CD4-positive, alpha-beta T cell treated with Interleukin-2 at 100 ng/mL for 4 hours (primary cell): ENCODE measurements at regions not wholly inside any gene's neighbourhood (a gene's known extent, or its start where the extent isn't known, plus 50 kb on each side); places are given as distances from the start of the nearest gene placed in this dataset.

Experiments used
- DNase-seq: peaks from one replicate; pipeline ENCODE4 v3.0.0-alpha.2; 2020; ENCODE audit warnings: low spot score

DNA sequence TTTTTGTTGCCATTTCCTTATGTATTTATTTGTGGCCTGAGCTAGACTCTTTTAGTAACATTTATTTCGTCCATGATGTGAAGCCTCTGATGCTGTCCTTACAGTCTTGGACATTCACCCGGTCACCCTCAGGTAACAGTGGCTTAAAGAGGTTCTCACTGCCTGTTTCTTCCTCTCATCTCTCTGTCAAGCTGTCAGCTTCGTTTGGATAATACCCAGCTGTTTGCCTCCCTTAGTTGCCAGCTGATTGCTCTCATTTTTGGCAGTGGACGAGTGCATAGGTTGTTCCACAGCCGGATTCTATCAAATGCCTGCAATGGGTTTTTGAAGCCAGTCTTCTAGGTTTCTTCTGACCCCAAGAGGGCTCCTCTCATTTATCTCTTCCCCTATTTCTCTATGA is 427.7 kb downstream of the MED10 start:
- no peak for DNase-seq

GRCh38 chr5:5941486-5941885 is 436.9 kb downstream of the MED10 start:
- DNase-seq, result no peak

DNA sequence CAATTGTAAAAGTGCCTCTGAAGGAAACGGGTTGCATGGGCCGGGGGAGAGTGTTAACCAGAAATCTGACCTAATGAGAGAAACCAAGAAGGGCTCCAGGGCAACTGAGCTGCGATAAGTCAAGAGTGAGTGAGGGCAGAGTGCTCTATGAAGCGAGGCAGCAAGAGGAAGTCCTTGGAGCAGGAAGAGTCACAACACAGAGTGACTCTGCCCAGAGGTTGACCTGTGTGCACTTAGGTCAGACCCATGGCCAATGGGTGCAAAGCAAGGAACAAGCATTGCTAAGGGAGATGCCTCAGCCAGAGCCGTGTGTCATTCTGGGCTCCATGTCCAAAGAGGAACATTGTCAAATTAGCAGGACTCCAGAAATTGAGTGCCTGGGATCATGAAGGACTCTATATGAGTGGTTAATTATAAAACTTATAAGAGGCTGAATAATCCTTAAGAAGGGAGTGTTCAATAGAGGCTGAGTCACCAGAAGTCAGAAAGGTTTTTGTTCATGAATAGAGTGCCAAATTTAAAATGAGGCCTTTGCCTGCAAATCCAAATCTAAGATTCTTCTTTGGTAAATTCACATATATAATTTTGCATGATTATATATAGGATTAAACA is 438.5 kb downstream of the MED10 start:
- DNase-seq, result no peak

DNA sequence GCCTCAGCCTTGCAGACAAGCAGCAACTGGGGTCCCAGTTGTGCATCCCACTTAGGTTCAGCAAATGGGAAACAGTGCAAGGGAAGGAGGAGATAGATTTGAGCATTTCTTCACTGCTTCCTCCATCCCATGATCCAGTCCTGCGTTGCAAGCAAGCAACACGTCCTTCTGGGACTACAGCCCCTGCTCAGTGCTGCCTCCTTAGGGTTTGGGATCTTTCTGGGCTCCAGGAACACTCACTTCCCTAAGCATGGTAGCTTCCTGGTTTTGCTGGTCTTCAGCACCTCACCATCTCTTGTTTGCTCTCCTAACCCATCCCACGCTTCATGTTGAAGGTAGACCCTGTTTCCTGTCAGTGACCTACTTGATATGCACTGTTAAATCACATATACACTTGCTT is 444.7 kb downstream of the MED10 start:
- no peak for DNase-seq

DNA sequence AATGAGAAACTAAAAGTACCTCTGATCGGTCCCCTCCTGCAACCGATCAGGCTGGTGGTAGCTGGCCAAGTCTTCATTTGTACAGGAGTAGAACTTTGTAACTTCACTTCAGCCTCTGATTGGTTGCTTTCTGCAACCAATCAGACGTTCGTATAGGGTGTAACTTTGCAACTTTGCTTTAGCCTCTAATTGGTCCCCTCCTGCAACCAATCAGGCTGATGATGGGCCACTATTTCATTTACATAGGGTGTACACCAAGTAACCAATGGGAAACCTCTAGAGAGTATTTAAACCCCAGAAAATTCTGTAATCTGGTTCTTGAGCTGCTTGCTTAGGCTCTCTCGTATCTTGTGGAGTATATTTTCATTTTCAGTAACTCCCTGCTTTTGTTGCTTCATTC is 445.5 kb downstream of the MED10 start:
- DNase-seq, result no peak

DNA sequence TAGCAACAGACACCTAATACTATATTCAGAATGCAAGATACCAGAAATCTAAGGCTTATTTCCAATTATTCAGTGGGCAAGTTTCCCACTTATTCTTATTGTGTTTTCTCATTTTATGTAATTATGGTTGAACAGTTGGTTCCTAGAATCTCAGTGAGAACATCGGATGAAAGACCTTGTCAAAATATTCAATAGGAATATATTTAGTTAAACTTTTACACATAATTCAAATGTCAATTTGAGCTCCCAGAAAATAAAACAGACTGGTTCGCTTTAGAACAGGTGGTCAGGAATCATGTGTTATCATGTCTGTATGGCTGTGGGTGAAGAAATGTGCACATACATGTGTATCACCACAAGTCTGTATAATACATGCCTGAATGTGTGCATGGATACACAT is 447.8 kb downstream of the MED10 start:
- no peak for DNase-seq

- DNase-seq, result no peak
Observed at GRCh38 chr5:5929291-5930020, 448.9 kb downstream of the MED10 start.

DNA sequence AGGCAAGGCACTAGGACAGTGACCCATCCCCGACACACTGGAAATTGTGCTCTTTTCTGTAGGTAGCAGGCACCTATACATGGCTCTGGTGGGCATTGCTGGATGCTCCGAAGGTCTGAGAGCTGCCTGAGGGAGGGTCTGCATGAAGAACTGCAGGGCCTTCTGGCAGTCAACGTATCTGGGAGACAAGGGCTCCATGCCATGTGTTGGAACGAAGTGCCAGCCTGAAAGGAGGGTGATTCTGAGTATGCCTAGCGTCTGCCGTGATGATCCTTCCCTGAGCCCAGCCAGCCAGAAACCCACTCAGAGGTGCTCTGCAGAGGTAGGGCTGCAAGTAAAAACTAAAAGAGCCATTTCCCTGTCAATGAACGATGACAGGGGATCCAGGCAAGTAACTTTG is 453.2 kb downstream of the MED10 start:
- DNase-seq, result no peak

DNA sequence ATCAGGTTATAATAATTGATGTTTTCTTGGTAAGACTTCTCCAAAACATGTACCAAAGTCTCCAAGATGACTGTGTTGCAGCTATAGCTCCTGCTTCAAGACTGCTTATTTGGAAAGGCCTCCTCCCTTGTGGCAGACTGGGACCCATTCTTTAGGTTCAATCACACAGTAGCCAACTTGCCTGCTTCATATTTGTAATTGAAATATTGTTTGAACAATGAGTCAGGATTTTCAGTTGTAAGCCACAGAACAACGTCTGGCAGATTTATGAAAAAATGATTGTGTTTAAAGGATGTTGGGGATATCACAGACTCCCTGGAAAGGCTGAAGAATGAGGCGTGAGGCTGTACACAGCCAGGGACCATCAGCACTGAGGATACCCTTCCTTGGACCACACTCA is 458.9 kb downstream of the MED10 start:
- DNase-seq, result no peak

GRCh38 chr5:5906778-5907177 is 471.6 kb downstream of the MED10 start:
- DNase-seq, result no peak

GRCh38 chr5:5905186-5905585 is 473.2 kb downstream of the MED10 start:
- DNase-seq, result no peak

DNA sequence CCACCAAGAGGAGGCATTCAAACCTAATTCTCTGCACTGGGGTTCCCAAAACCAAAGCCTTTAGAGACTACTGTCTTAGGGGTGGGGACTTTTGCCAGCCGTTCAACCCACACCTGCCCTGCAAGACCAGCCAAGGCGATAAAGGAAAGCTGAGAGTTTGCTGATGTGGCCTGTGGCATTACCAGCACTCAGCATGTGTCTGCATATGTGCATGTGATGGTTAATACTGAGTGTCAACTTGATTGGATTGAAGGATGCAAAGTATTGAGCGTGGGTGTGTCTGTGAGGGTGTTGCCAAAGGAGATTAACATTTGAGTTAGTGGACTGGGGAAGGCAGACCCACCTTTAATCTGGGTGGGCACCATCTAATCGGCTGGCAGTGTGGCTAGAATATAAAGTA is 474.2 kb downstream of the MED10 start:
- no peak for DNase-seq

GRCh38 chr5:5902678-5903646 is 475.4 kb downstream of the MED10 start:
- DNase-seq, result no peak

GRCh38 chr5:5900350-5900749 is 477.9 kb downstream of the ICE1 start:
- no peak for DNase-seq

GRCh38 chr5:5899716-5900115 is 477.2 kb downstream of the ICE1 start:
- no peak for DNase-seq

DNA sequence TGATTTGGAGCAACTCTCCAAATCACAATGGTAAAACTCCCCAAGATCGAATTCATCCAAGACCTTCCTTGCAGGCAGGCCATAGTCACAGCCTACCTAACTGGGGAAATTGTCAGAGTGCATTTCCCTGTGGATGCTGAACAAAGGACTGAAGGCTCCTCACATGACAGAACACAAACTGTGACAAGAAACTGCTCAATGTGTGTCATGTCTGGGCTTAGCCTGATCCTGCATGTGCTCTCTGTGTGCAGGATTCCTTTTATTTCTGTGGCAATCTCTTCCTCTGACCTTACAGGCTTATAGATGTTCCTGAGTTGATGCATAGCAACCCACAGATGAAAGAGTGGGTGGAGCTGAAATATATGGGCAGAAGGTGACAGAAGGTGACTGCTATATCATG is 465.8 kb downstream of the ICE1 start:
- no peak for DNase-seq

- DNase-seq, result no peak
Observed at GRCh38 chr5:5887833-5888232, 465.4 kb downstream of the ICE1 start.

DNA sequence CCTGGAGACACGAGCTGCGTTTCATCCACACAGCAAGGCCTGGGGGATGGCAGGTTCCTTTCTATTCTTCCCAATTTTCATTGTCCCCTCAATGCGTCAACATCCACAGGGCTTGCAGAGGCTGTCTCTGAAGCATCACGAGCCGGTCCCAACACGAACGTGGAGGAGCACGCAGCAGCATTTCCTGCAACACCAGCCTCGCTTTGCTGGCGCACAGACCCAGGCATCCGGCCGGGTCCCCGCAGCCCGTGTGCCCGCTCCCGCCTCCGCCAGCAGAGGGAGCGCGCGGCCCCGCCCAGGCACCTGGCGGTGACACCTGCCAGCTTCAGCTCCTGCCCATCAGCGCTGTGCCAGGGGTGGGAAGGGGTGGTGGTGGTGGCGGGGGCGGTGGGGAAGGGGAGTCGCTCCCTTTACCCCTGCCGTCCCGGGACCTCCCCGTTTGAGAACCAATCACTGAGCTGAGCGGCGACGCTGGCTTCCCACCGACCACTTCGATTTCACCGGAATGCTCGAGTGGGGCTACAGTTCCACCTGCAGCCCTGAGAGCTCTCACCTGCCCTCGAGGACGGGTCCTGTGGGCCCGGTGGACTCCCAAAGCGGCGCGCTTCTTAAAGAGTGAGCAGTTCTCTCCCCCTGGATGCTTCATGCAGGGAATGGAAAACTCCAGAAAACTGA is 464.5 kb downstream of the ICE1 start:
- DNase-seq, result peak; percentile 3

- DNase-seq, result no peak
Observed at GRCh38 chr5:5886353-5886752, 463.9 kb downstream of the ICE1 start.

DNA sequence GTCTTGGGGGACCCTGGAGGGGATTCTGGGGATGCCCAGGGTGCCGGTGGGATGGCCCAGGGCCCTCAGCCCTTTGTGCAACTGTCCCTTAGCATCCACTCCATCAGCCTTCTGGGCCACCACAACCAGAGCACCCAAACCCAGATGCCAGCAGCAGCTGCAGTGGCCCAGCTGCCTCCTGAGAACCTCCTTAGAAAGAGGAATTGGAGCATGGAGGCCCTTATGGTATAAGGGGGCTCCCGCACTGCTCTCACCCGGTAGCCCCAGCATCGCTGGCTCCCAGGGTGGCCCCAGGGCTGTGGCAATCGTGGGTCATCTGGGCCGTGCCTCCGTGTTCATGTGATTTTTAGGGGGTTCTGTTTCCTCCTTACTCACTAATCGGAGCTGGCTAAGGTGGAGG is 463.3 kb downstream of the ICE1 start:
- no peak for DNase-seq

- no peak for DNase-seq
Observed at GRCh38 chr5:5884593-5884992, 462.1 kb downstream of the ICE1 start.

DNA sequence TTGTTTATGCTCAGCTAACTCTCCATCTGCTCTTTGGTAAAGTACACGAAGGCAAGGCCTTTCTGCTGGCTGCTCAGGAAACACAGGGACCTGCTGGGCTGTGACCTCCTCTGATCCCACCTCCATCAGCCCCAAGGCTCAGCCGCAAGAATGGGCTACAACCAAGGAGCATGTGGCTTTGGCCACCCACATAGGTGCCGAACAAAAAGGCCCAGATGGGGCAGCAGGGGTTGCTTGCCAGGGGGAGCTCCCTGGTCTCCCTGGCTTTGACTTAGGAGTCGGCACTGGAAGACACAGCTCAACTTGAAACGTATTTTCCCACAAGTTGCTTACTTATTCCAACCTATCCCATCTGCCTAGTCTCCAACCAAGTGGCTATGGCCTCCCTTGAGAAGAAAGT is 461.1 kb downstream of the ICE1 start:
- no peak for DNase-seq
